ENCODE measurements at regions not wholly inside any gene's neighbourhood (a gene's known extent, or its start where the extent isn't known, plus 50 kb on each side); places are given as distances from the start of the nearest gene placed in this dataset.

GRCh38 chr13:71382285-71382684, 484.7 kb downstream of the DACH1 start:
- DNase-seq (ENCODE audit: low read depth): no peak
- no peak overlapping the region for H3K4me3 ChIP-seq (ENCODE audit: low read length)
- TF ChIP-seq, protein P1, sequence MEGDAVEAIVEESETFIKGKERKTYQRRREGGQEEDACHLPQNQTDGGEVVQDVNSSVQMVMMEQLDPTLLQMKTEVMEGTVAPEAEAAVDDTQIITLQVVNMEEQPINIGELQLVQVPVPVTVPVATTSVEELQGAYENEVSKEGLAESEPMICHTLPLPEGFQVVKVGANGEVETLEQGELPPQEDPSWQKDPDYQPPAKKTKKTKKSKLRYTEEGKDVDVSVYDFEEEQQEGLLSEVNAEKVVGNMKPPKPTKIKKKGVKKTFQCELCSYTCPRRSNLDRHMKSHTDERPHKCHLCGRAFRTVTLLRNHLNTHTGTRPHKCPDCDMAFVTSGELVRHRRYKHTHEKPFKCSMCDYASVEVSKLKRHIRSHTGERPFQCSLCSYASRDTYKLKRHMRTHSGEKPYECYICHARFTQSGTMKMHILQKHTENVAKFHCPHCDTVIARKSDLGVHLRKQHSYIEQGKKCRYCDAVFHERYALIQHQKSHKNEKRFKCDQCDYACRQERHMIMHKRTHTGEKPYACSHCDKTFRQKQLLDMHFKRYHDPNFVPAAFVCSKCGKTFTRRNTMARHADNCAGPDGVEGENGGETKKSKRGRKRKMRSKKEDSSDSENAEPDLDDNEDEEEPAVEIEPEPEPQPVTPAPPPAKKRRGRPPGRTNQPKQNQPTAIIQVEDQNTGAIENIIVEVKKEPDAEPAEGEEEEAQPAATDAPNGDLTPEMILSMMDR (IDR thresholded peaks at IDR 0.05; ENCODE audit: insufficient read depth, low read depth, low read length, missing control alignments): no peak

GRCh38 chr13:71380191-71380590, 486.8 kb downstream of the DACH1 start:
- no peak overlapping the region for H3K4me3 ChIP-seq (ENCODE audit: low read length)
- DNase-seq (ENCODE audit: low read depth): no peak
- TF ChIP-seq, protein P1 (IDR thresholded peaks at IDR 0.05; ENCODE audit: insufficient read depth, low read depth, low read length, missing control alignments): no peak

DNA sequence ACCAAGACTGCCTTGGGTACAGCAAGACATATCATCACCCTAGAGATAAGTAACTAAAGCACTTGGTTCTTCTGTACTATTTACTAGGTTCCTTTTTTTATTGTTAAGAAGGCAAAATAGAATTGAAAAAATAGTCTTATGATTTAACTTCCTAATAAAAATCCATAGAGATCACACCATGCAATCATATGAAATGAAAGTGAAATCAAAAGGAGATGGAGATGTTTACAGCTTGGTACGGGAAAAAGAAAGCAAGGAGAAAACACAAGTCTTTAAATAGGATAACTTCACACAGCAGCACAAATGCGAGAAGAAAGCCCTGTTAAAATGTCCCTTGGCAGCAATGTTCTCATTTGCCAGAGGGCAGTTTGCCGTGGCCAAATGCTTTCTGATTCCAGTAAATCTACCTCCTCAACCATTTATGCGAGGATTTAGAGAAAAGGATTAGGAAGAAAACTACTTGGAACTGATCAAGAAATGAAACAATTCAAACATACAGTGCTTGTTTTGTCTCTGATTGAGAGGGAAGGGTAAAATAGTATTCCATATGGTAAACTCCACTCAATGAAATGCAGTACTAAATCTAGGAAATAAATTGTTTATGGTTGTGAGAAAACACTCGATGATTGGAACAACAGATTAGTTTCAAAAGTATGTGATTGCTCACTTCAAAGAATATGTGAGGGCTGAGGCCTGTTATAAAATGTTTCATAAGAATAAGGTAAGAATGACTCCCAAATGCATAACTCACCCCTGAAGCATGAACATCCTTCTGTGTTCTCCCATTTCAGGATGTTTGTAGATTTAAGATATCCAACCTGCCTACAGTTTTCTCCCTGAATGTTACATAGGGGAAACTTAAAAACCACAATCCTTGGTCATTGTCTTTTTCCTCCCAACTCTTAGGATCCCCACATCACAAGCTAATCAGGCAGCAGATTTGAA, 487.8 kb downstream of the DACH1 start:
- no peak overlapping the region for H3K4me3 ChIP-seq (ENCODE audit: low read length)
- DNase-seq (ENCODE audit: low read depth): peak; percentile 54
- TF ChIP-seq, protein P1 (IDR thresholded peaks at IDR 0.05; ENCODE audit: insufficient read depth, low read depth, low read length, missing control alignments): no peak

GRCh38 chr13:71374471-71375049, 492.4 kb downstream of the DACH1 start:
- H3K4me3 ChIP-seq (ENCODE audit: low read length): no peak overlapping the region
- DNase-seq (ENCODE audit: low read depth): peak; percentile 34
- TF ChIP-seq, protein P1 (IDR thresholded peaks at IDR 0.05; ENCODE audit: insufficient read depth, low read depth, low read length, missing control alignments): no peak

- DNase-seq (ENCODE audit: low read depth): no peak
- TF ChIP-seq, protein P1 (IDR thresholded peaks at IDR 0.05; ENCODE audit: insufficient read depth, low read depth, low read length, missing control alignments): no peak
- H3K4me3 ChIP-seq (ENCODE audit: low read length): no peak overlapping the region
Measured at GRCh38 chr13:71368336-71368735, 498.7 kb downstream of the DACH1 start.

DNA sequence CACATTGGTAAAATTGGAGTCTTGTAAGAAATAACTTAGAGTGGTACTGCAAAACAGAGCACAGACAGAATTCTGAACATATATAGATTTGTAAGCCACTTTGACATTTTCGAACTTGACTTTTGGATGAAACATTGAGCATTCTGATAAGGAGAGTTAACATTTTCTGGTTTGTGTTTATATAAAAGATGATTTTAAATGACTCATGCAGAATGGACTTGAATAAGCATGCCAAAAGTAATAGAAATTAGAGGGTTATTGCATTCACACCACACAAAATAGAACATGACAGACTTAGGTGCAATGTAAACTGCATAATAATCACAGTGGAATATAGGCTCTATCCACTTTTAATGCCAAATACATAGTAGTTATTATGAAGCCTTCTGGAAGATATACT, 507.0 kb downstream of the DACH1 start:
- H3K4me3 ChIP-seq (ENCODE audit: low read length): no peak overlapping the region
- TF ChIP-seq, protein P1 (IDR thresholded peaks at IDR 0.05; ENCODE audit: insufficient read depth, low read depth, low read length, missing control alignments): no peak
- peak; percentile 64 for DNase-seq (ENCODE audit: low read depth)
